Breast epithelium (tissue), 4 donors: ENCODE measurements at regions not wholly inside any gene's neighbourhood (a gene's known extent, or its start where the extent isn't known, plus 50 kb on each side); places are given as distances from the start of the nearest gene placed in this dataset.

ENCODE experiments used
- DNase-seq, 2 donors: peaks; one replicate each; pipeline ENCODE4 v3.0.0-alpha.2; 2019; ENCODE audit warnings: low spot score in 2 of 2
- H3K27ac ChIP-seq, 2 donors: fragments of 200-600 bp; sonication (generic) in 1 of 2; one replicate each; pipeline ENCODE4 v1.5.1; 2016 to 2019; ENCODE audit warnings: mild to moderate bottlenecking in 1 of 2
- H3K27me3 ChIP-seq, 2 donors: fragments of 200-600 bp; sonication (generic) in 1 of 2; one replicate each; pipeline versions ENCODE4 v1.5.1 to v1.6.0; 2017 to 2019; ENCODE audit warnings: control low read depth in 1 of 2, mild to moderate bottlenecking in 1 of 2
- H3K36me3 ChIP-seq: fragments of 200-600 bp; one replicate; pipeline ENCODE4 v1.5.1; 2019
- H3K4me1 ChIP-seq, 2 donors: fragments of 200-600 bp; sonication (generic); one replicate each; pipeline ENCODE4 v1.5.1; 2016 to 2019; ENCODE audit warnings: control low read depth in 1 of 2
- H3K4me3 ChIP-seq, 3 donors: fragments of 200-600 bp; sonication (generic); 1 replicate in 2 of 3; 2 replicates in 1 of 3; pipeline ENCODE4 v1.5.1; 2016 to 2019; ENCODE audit warnings: mild to moderate bottlenecking in 3 of 3, moderate library complexity in 2 of 3
- H3K9me3 ChIP-seq, 2 donors: fragments of 200-600 bp; sonication (generic) in 1 of 2; one replicate each; pipeline ENCODE4 v1.5.1; 2016 to 2019; ENCODE audit warnings: control low read depth in 1 of 2
- CTCF ChIP-seq, 3 donors: fragments of 450-650 bp; IDR thresholded peaks; one replicate each; pipeline ENCODE4 v1.5.1; 2016 to 2017; ENCODE audit warnings: antibody characterized with exemption in 3 of 3, mild to moderate bottlenecking in 3 of 3, moderate library complexity in 3 of 3
- POLR2A ChIP-seq: fragments of 450-650 bp; IDR thresholded peaks from one replicate; pipeline ENCODE4 v1.6.1; 2016; ENCODE audit warnings: antibody characterized with exemption, mild to moderate bottlenecking, moderate library complexity
- POLR2AphosphoS5 ChIP-seq, 3 donors: sonication (generic); formaldehyde crosslinking; IDR thresholded peaks; one replicate each; pipeline ENCODE4 v1.6.1; 2017; ENCODE audit warnings: antibody characterized with exemption in 3 of 3
- intact Hi-C: fragments of 100-400 bp; cut with DNase I; formaldehyde crosslinking; loops from one replicate; pipeline ENCODE4 v1.15.1; 2023; ENCODE audit warnings: low total_unique reads

- peaks cover 0 to 16% of the 10 kb centered on the region in 2 donors for H3K9me3 ChIP-seq
- H3K4me1 ChIP-seq, result no peaks in the 10 kb centered on the region
- intact Hi-C loops, result loop anchor here (10.0 kb wide), 1 partner anchor 411 kb away; no protein-coding TSS in a partner anchor
- DNase-seq, result no peak
- no peak overlapping the region for H3K27ac ChIP-seq
- no peaks in the 10 kb centered on the region for H3K36me3 ChIP-seq
- no peak overlapping the region for H3K4me3 ChIP-seq
- H3K27me3 ChIP-seq, result no peaks in the 10 kb centered on the region
- TF ChIP-seq CTCF (IDR thresholded peaks at IDR 0.05) (no peak), POLR2AphosphoS5 (IDR thresholded peaks at IDR 0.05) (no peak), POLR2A (no peak)
These were observed 172.6 kb upstream of the RAI14 start for GRCh38 chr5:34483442-34484033.

GRCh38 chr5:34484216-34484920 is 171.8 kb upstream of the RAI14 start:
- peak overlapping the region in 1 of 2 donors; percentile 15 for H3K27ac ChIP-seq
- H3K4me1 ChIP-seq, result no peaks in the 10 kb centered on the region
- no peak for DNase-seq
- intact Hi-C loops, result loop anchor here (10.0 kb wide), 1 partner anchor 410 kb away; no protein-coding TSS in a partner anchor
- H3K4me3 ChIP-seq, result no peak overlapping the region
- TF ChIP-seq POLR2A, result no peak
- TF ChIP-seq POLR2AphosphoS5 (IDR thresholded peaks at IDR 0.05), result no peak
- no peak for TF ChIP-seq CTCF (IDR thresholded peaks at IDR 0.05)
- peaks cover 0 to 16% of the 10 kb centered on the region in 2 donors for H3K9me3 ChIP-seq
- no peaks in the 10 kb centered on the region for H3K27me3 ChIP-seq
- no peaks in the 10 kb centered on the region for H3K36me3 ChIP-seq

GRCh38 chr5:34485768-34486030 is 170.4 kb upstream of the RAI14 start:
- no peak overlapping the region for H3K4me3 ChIP-seq
- peaks cover 0 to 16% of the 10 kb centered on the region in 2 donors for H3K9me3 ChIP-seq
- TF ChIP-seq POLR2AphosphoS5 (IDR thresholded peaks at IDR 0.05) (no peak), CTCF (IDR thresholded peaks at IDR 0.05) (no peak), POLR2A (no peak)
- H3K27me3 ChIP-seq, result no peaks in the 10 kb centered on the region
- no peaks in the 10 kb centered on the region for H3K36me3 ChIP-seq
- intact Hi-C loops, result loop anchor here (10.0 kb wide), 1 partner anchor 409 kb away; no protein-coding TSS in a partner anchor
- no peak for DNase-seq
- H3K27ac ChIP-seq, result peak overlapping the region in 1 of 2 donors; percentile 11
- H3K4me1 ChIP-seq, result no peaks in the 10 kb centered on the region

- Histone ChIP-seq H3K36me3 (no peaks in the 10 kb centered on the region), H3K27ac (peak overlapping the region in 1 of 2 donors; percentile 86), H3K4me1 (no peaks in the 10 kb centered on the region), H3K27me3 (no peaks in the 10 kb centered on the region), H3K9me3 (peaks cover 0 to 10% of the 10 kb centered on the region in 2 donors), H3K4me3 (no peak overlapping the region)
- peak; percentile 76 to 86 for DNase-seq
- TF ChIP-seq POLR2A, result no peak
- TF ChIP-seq CTCF (IDR thresholded peaks at IDR 0.05), result peak; percentile 81 to 90 (median 85)
- peak in 1 of 3 donors; percentile 24 for TF ChIP-seq POLR2AphosphoS5 (IDR thresholded peaks at IDR 0.05)
- intact Hi-C loops, result loop anchor here (10.0 kb wide), 1 partner anchor 408 kb away; no protein-coding TSS in a partner anchor
These were observed 169.8 kb upstream of the RAI14 start for GRCh38 chr5:34486160-34486848.

GRCh38 chr5:34486849-34487158 is 169.3 kb upstream of the RAI14 start:
- TF ChIP-seq CTCF (IDR thresholded peaks at IDR 0.05), result no peak
- no peak for TF ChIP-seq POLR2AphosphoS5 (IDR thresholded peaks at IDR 0.05)
- TF ChIP-seq POLR2A, result no peak
- Histone ChIP-seq H3K27me3 (no peaks in the 10 kb centered on the region), H3K27ac (peak overlapping the region in 1 of 2 donors; percentile 86), H3K4me3 (no peak overlapping the region), H3K4me1 (no peaks in the 10 kb centered on the region), H3K9me3 (peaks cover 0 to 10% of the 10 kb centered on the region in 2 donors), H3K36me3 (no peaks in the 10 kb centered on the region)
- intact Hi-C loops, result loop anchor here (10.0 kb wide), 1 partner anchor 408 kb away; no protein-coding TSS in a partner anchor
- DNase-seq, result no peak
